AG04449 (cell line): ENCODE measurements at regions not wholly inside any gene's neighbourhood (a gene's known extent, or its start where the extent isn't known, plus 50 kb on each side); places are given as distances from the start of the nearest gene placed in this dataset.

Experiments used
- CTCF ChIA-PET: fragments of 350-600 bp; formaldehyde crosslinking; extraction: SDS; loops from one replicate; lab custom pipeline; 2021; ENCODE audit warnings: antibody characterized with exemption; lab: Yijun Ruan, JAX
- POLR2A ChIA-PET: fragments of 400-600, 350-600 bp; formaldehyde crosslinking; extraction: SDS; loops from one replicate; lab custom pipeline; 2020; ENCODE audit warnings: antibody characterized with exemption, inconsistent platforms; lab: Yijun Ruan, JAX
- DNase-seq: peaks from one replicate; pipeline ENCODE4 v3.0.0-alpha.2; 2010; ENCODE audit warnings: low read depth, low spot score
- H3K4me3 ChIP-seq: 2 replicates; pipeline ENCODE4 v1.5.1; 2011; ENCODE audit warnings: low read depth, mild to moderate bottlenecking, control low read depth, low read length
- TF ChIP-seq, protein P1 (sequence below): IDR thresholded peaks from one replicate; pipeline ENCODE4 v1.5.1; 2011; ENCODE audit warnings: mild to moderate bottlenecking, moderate library complexity, low read length, control low read depth, inconsistent platforms; ENCODE audit not compliant: insufficient read depth; ENCODE audit errors: missing control alignments

- H3K4me3 ChIP-seq, result no peak overlapping the region
- TF ChIP-seq, protein P1, sequence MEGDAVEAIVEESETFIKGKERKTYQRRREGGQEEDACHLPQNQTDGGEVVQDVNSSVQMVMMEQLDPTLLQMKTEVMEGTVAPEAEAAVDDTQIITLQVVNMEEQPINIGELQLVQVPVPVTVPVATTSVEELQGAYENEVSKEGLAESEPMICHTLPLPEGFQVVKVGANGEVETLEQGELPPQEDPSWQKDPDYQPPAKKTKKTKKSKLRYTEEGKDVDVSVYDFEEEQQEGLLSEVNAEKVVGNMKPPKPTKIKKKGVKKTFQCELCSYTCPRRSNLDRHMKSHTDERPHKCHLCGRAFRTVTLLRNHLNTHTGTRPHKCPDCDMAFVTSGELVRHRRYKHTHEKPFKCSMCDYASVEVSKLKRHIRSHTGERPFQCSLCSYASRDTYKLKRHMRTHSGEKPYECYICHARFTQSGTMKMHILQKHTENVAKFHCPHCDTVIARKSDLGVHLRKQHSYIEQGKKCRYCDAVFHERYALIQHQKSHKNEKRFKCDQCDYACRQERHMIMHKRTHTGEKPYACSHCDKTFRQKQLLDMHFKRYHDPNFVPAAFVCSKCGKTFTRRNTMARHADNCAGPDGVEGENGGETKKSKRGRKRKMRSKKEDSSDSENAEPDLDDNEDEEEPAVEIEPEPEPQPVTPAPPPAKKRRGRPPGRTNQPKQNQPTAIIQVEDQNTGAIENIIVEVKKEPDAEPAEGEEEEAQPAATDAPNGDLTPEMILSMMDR, result no peak
- no peak for DNase-seq
- ChIA-PET POLR2A (no interaction called here), CTCF (no interaction called here)
Measured at GRCh38 chr3:103963599-103963998, 1403.1 kb upstream of the ALCAM start.

DNA sequence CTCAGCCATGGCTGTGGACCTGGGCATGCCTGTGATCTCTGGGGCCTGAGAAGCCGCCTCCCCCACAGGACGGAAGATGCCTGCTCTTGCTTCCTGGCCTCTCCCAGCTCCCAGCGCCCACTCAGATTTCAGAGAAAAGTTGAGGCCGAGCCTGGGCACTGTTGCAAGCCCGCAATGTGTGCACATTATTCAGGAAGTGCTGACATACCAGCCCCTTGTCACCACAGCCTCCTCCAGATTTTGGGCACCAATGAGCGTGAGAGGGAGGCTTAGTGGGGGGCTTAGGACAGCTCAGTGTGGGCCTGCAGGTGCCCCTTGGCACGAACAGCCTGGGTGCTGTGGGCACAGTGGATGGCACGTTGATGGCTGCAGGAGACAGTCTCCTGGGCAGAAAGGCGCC, 1400.9 kb upstream of the ALCAM start:
- no peak for DNase-seq
- CTCF ChIA-PET, result no interaction called here
- POLR2A ChIA-PET, result no interaction called here
- TF ChIP-seq, protein P1, result no peak
- H3K4me3 ChIP-seq, result no peak overlapping the region

DNA sequence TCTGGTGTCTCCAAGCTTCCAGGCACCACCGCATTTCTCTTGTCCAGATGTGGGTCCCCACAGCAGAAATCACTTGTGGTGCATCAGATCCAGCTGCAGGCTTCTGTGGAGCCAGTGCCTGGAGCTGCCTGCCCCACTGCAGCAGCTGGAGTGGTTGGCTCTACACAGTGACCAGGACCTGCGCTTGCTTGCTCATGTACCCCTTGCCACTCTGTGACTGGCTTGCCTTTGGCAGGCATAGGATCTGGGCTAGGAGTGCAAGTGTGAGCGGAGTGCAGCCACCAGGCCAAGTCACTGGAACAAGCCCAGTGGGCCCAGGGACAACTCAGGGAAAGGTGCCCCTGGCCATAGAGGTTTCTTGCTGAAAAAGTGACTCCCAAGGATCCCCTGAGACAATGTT, 1400.0 kb upstream of the ALCAM start:
- CTCF ChIA-PET, result no interaction called here
- TF ChIP-seq, protein P1, result no peak
- H3K4me3 ChIP-seq, result no peak overlapping the region
- no peak for DNase-seq
- POLR2A ChIA-PET, result no interaction called here

DNA sequence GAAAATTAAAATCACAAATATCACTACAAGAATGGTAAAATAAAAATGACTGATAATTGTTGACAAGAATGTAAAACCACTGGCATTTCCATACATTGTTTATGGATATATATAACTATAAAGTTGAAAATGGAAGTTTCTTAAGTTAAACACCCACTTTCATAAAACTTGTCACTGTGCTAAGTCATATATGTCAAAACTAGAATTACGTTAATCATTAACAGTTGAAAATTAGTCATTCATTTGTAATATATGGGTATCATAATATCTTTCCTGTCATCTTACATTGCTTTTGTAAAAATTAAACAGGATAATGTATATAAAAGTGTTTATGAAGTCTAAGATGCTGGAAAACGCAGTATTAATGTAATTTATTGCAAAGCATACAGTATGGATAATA, 1398.6 kb upstream of the ALCAM start:
- no peak for DNase-seq
- no peak overlapping the region for H3K4me3 ChIP-seq
- ChIA-PET CTCF (no interaction called here), POLR2A (no interaction called here)
- TF ChIP-seq, protein P1, result no peak

- POLR2A ChIA-PET, result no interaction called here
- CTCF ChIA-PET, result no interaction called here
- no peak overlapping the region for H3K4me3 ChIP-seq
- no peak for DNase-seq
- TF ChIP-seq, protein P1, result no peak
Measured at GRCh38 chr3:103968751-103969150, 1398.0 kb upstream of the ALCAM start.

DNA sequence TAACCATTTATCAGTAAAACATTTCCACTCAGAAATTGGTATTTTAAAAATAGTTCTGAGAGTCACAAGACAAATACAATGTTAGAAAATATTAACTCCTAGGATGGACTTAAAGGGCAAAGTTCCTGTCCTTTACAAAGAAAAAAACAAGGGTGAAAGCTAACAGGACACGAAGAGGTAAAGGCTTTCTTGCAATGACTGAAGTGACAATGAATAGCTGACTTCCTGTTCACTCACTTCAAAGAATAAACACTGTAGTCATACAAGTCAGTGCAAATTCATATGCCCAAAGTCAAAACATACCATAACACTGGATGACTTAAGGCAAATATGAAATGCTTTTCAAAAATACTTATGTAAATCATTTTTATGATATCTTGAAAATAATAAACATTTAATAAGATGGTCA, 1389.8 kb upstream of the ALCAM start:
- TF ChIP-seq, protein P1, result no peak
- ChIA-PET CTCF (no interaction called here), POLR2A (no interaction called here)
- no peak for DNase-seq
- no peak overlapping the region for H3K4me3 ChIP-seq
